WTC11 (cell line): ENCODE measurements at regions not wholly inside any gene's neighbourhood (a gene's known extent, or its start where the extent isn't known, plus 50 kb on each side); places are given as distances from the start of the nearest gene placed in this dataset.

Source experiments
- ATAC-seq: fragments of 200-7000 bp; cut with Tn5 transposase; 2 replicates; pipeline ENCODE4 v1.10.0; 2021; ENCODE audit warnings: mild to moderate bottlenecking, moderate library complexity
- CTCF ChIA-PET: fragments of 300-600 bp; sonication (Branson Sonifier 250); formaldehyde crosslinking; loops from one replicate; lab custom pipeline; 2021; ENCODE audit warnings: antibody characterized with exemption; lab: Charles Lee
- POLR2A ChIA-PET: fragments of 350-600 bp; sonication (Branson Sonifier 250); formaldehyde crosslinking; loops from one replicate; lab custom pipeline; 2021; ENCODE audit warnings: antibody characterized with exemption; lab: Charles Lee
- DNase-seq: peaks from one replicate; pipeline ENCODE4 v3.0.0; 2021; ENCODE audit warnings: low spot score
- H3K27ac Mint-ChIP-seq: 2 replicates; pipeline ENCODE4 v1.8.0; 2021; ENCODE audit warnings: mixed read lengths
- H3K27me3 Mint-ChIP-seq: 2 replicates; pipeline ENCODE4 v1.8.0; 2021; ENCODE audit warnings: low read depth, mild to moderate bottlenecking, moderate library complexity, mixed read lengths
- H3K36me3 Mint-ChIP-seq: 2 replicates; pipeline ENCODE4 v1.8.0; 2021; ENCODE audit warnings: mixed read lengths
- H3K4me1 Mint-ChIP-seq: 2 replicates; pipeline ENCODE4 v1.8.0; 2022; ENCODE audit warnings: mixed read lengths
- H3K4me3 Mint-ChIP-seq: 2 replicates; pipeline ENCODE4 v1.8.0; 2021; ENCODE audit warnings: mild to moderate bottlenecking, moderate library complexity, mixed read lengths
- H3K9me3 Mint-ChIP-seq: 2 replicates; pipeline ENCODE4 v1.8.0; 2021; ENCODE audit warnings: mixed read lengths
- ARID4B ChIP-seq: sonication (generic); formaldehyde crosslinking; IDR thresholded peaks from 2 replicates; pipeline ENCODE4 v1.8.0; 2023; ENCODE audit warnings: missing genetic modification reagents, mild to moderate bottlenecking, borderline replicate concordance
- ATF2 ChIP-seq: sonication (generic); formaldehyde crosslinking; IDR thresholded peaks from 2 replicates; pipeline ENCODE4 v1.8.1; 2022; ENCODE audit warnings: low read depth, missing genetic modification reagents, borderline replicate concordance
- CTCF ChIP-seq: fragments of 200-600 bp; IDR thresholded peaks from 2 replicates; pipeline ENCODE4 v1.8.0; 2022; ENCODE audit warnings: antibody characterized with exemption
- E2F5 ChIP-seq: sonication (generic); formaldehyde crosslinking; IDR thresholded peaks from 2 replicates; pipeline ENCODE4 v1.8.1; 2022; ENCODE audit warnings: mild to moderate bottlenecking, moderate library complexity, missing genetic modification reagents
- ELF4 ChIP-seq: sonication (generic); formaldehyde crosslinking; IDR thresholded peaks from 2 replicates; pipeline ENCODE4 v1.8.1; 2022; ENCODE audit warnings: low read depth, mild to moderate bottlenecking, moderate library complexity, missing genetic modification reagents
- FOXP1 ChIP-seq: sonication (generic); formaldehyde crosslinking; IDR thresholded peaks from 2 replicates; pipeline ENCODE4 v1.8.0; 2022; ENCODE audit warnings: missing genetic modification reagents, mild to moderate bottlenecking, moderate library complexity, borderline replicate concordance
- GRHL2 ChIP-seq: fragments of 250-450 bp; sonication (Bioruptor Pico); IDR thresholded peaks from 2 replicates; pipeline ENCODE4 v1.8.0; 2022; ENCODE audit warnings: mild to moderate bottlenecking, moderate library complexity; ENCODE audit not compliant: insufficient replicate concordance, severe bottlenecking
- NFATC4 ChIP-seq: fragments of 250-450 bp; sonication (Bioruptor Pico); IDR thresholded peaks from 2 replicates; pipeline ENCODE4 v1.9.0; 2021; ENCODE audit warnings: mild to moderate bottlenecking
- TCF7 ChIP-seq: sonication (generic); formaldehyde crosslinking; IDR thresholded peaks from 2 replicates; pipeline ENCODE4 v1.8.0; 2022; ENCODE audit warnings: mild to moderate bottlenecking, low read depth, missing genetic modification reagents, moderate library complexity
- TEAD4 ChIP-seq: sonication (generic); formaldehyde crosslinking; IDR thresholded peaks from 2 replicates; pipeline ENCODE4 v1.8.0; 2022; ENCODE audit warnings: mild to moderate bottlenecking, missing genetic modification reagents
- USF1 ChIP-seq: sonication (generic); formaldehyde crosslinking; IDR thresholded peaks from 2 replicates; pipeline ENCODE4 v1.8.0; 2022; ENCODE audit warnings: mild to moderate bottlenecking, missing genetic modification reagents
- ZBTB21 ChIP-seq: sonication (generic); formaldehyde crosslinking; IDR thresholded peaks from 2 replicates; pipeline ENCODE4 v1.8.1; 2023; ENCODE audit warnings: mild to moderate bottlenecking, missing genetic modification reagents, borderline replicate concordance
- ZNF423 ChIP-seq: fragments of 250-450 bp; sonication (Bioruptor Pico); IDR thresholded peaks from 2 replicates; pipeline ENCODE4 v2.1.2; 2022; ENCODE audit warnings: mild to moderate bottlenecking, moderate library complexity
- ZNF512 ChIP-seq: sonication (generic); formaldehyde crosslinking; IDR thresholded peaks from 2 replicates; pipeline ENCODE4 v1.8.1; 2022; ENCODE audit warnings: missing genetic modification reagents, borderline replicate concordance
- ZNF671 ChIP-seq: fragments of 250-450 bp; sonication (Bioruptor Pico); IDR thresholded peaks from 2 replicates; pipeline ENCODE4 v1.8.0; 2021; ENCODE audit warnings: mild to moderate bottlenecking
- TF ChIP-seq, protein P1 (sequence below): sonication (generic); formaldehyde crosslinking; IDR thresholded peaks from 2 replicates; pipeline ENCODE4 v1.8.1; 2022; ENCODE audit warnings: mild to moderate bottlenecking, missing genetic modification reagents, moderate library complexity, borderline replicate concordance

- ATAC-seq: no peak
- H3K27me3 Mint-ChIP-seq: no peaks in the 10 kb centered on the region; the same call in none of the 2 replicates
- H3K27ac Mint-ChIP-seq: no peak overlapping the region
- no peak overlapping the region for H3K4me3 Mint-ChIP-seq
- peaks cover 35% of the 10 kb centered on the region for H3K9me3 Mint-ChIP-seq
- TF ChIP-seq FOXP1: no peak
- TF ChIP-seq ATF2 (CRISPR knock-in tag): no peak
- no peak for TF ChIP-seq TEAD4
- TF ChIP-seq GRHL2 (CRISPR knock-in tag): no peak
- TF ChIP-seq USF1 (CRISPR knock-in tag): no peak
- TF ChIP-seq ZNF671 (CRISPR knock-in tag): no peak
- TF ChIP-seq ZNF423 (CRISPR knock-in tag): no peak
- no peak for TF ChIP-seq ZNF512
- TF ChIP-seq TCF7 (CRISPR knock-in tag): no peak
- no peak for TF ChIP-seq ARID4B (CRISPR knock-in tag)
- TF ChIP-seq, protein P1, sequence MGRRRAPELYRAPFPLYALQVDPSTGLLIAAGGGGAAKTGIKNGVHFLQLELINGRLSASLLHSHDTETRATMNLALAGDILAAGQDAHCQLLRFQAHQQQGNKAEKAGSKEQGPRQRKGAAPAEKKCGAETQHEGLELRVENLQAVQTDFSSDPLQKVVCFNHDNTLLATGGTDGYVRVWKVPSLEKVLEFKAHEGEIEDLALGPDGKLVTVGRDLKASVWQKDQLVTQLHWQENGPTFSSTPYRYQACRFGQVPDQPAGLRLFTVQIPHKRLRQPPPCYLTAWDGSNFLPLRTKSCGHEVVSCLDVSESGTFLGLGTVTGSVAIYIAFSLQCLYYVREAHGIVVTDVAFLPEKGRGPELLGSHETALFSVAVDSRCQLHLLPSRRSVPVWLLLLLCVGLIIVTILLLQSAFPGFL: no peak
- TF ChIP-seq CTCF: no peak
- TF ChIP-seq ZBTB21 (CRISPR knock-in tag): no peak
- no peak for TF ChIP-seq NFATC4 (CRISPR knock-in tag)
- TF ChIP-seq E2F5 (CRISPR knock-in tag): no peak
- TF ChIP-seq ELF4 (CRISPR knock-in tag): no peak
- peaks cover 25% of the 10 kb centered on the region for H3K36me3 Mint-ChIP-seq
- peaks cover 42% of the 10 kb centered on the region for H3K4me1 Mint-ChIP-seq
- no peak for DNase-seq
- CTCF ChIA-PET: no interaction called here
- POLR2A ChIA-PET: no interaction called here
These were observed 132.6 kb upstream of the LIPC start for GRCh38 chr15:58298879-58299850.
